ENCODE measurements at regions not wholly inside any gene's neighbourhood (a gene's known extent, or its start where the extent isn't known, plus 50 kb on each side); places are given as distances from the start of the nearest gene placed in this dataset.

DNA sequence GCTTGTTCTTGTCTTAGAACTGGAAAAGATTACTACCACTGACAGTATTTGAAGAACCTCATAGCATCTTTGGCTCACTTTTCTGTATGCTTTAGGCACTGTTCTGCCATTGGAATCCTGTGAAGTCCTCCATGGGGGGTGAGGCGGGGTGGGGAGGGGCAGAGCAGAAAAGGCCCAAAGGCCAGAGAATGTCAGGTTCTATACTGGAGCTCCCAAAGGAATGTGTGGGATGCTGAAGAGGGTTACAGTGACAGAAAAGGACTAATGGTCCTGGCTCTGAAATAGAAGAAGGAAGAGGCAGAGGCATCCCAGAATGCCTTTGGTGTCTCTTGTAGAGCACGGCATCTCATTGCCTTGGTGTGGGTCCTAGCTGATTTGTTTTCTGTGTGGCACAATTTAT, 141.9 kb downstream of the HAUS1 start:
- no TSS peak for BruUV-seq (replicated peaks)
- H3K79me2 ChIP-seq (ENCODE audit: control insufficient read depth, insufficient read depth, low read length), result peaks cover 9% of the 10 kb centered on the region
- POLR2A ChIA-PET, result interaction anchor here (0.6 kb wide), 1 partner anchor 71 kb away, joined by 4 read pairs; no protein-coding TSS in a partner anchor

DNA sequence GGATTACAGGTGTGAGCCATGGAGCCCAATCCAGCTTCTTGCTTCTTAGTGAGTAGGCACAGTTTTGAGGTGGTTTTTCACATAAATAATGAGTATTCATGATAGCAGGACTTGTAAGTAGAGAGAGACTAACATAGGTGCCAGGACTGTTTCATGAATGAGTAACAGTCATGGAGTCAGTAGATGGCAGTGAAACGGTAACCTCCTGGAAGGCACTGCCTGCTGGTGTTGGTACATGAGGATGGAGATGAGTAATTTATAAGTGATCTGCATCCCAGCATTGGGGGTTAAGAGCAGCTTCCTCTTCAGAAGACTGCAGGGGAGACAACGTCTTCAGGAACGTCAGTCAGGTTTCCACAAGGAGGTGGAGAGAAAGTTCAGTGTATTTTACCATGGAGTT, 143.8 kb downstream of the HAUS1 start:
- TF ChIP-seq, protein P1, sequence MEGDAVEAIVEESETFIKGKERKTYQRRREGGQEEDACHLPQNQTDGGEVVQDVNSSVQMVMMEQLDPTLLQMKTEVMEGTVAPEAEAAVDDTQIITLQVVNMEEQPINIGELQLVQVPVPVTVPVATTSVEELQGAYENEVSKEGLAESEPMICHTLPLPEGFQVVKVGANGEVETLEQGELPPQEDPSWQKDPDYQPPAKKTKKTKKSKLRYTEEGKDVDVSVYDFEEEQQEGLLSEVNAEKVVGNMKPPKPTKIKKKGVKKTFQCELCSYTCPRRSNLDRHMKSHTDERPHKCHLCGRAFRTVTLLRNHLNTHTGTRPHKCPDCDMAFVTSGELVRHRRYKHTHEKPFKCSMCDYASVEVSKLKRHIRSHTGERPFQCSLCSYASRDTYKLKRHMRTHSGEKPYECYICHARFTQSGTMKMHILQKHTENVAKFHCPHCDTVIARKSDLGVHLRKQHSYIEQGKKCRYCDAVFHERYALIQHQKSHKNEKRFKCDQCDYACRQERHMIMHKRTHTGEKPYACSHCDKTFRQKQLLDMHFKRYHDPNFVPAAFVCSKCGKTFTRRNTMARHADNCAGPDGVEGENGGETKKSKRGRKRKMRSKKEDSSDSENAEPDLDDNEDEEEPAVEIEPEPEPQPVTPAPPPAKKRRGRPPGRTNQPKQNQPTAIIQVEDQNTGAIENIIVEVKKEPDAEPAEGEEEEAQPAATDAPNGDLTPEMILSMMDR (IDR thresholded peaks at IDR 0.05; ENCODE audit: extremely low read depth in 1 of 2, insufficient read depth in 1 of 2, low read depth in 1 of 2, low read length in 2 of 2), result no peak
- TF ChIP-seq, protein P2, sequence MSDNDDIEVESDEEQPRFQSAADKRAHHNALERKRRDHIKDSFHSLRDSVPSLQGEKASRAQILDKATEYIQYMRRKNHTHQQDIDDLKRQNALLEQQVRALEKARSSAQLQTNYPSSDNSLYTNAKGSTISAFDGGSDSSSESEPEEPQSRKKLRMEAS (IDR thresholded peaks at IDR 0.05; ENCODE audit: insufficient read depth, insufficient read length), result no peak
- TF ChIP-seq GATA2 (IDR thresholded peaks at IDR 0.05; ENCODE audit: insufficient read depth, insufficient read length, low read depth, low read length) (no peak), EZH2 (IDR thresholded peaks at IDR 0.05; ENCODE audit: borderline replicate concordance, low read depth, low read length, severe bottlenecking) (no peak), MYC (IDR thresholded peaks at IDR 0.05; ENCODE audit: low read depth, low read length) (no peak), POLR2AphosphoS5 (IDR thresholded peaks at IDR 0.05; ENCODE audit: insufficient read depth, low read depth, low read length) (no peak), POLR2A (IDR thresholded peaks at IDR 0.05; ENCODE audit: low read depth, low read length) (no peak), FOS (IDR thresholded peaks at IDR 0.05; ENCODE audit: borderline replicate concordance, insufficient read depth, low read length) (no peak), JUN (IDR thresholded peaks at IDR 0.05; ENCODE audit: borderline replicate concordance, insufficient read depth, insufficient read length, low read depth) (no peak)
- no peak overlapping the region for H3K9ac ChIP-seq (replicated peaks; ENCODE audit: extremely low read depth, insufficient read depth, low read length)
- DNase-seq (ENCODE audit: low read depth, low spot score), result no peak
- no peak overlapping the region for H3K27ac ChIP-seq (ENCODE audit: insufficient read depth, low read depth, low read length)
- H3K27me3 ChIP-seq (ENCODE audit: control insufficient read depth in 2 of 2, insufficient read depth in 2 of 2, low read length in 2 of 2), result no peaks in the 10 kb centered on the region
- BruUV-seq (replicated peaks), result no TSS peak
- H3K4me3 ChIP-seq (replicated peaks in 1 of 3; ENCODE audit: insufficient read depth in 1 of 3, low read depth in 1 of 3, low read length in 3 of 3), result no peak overlapping the region
- H3K9me3 ChIP-seq (replicated peaks; ENCODE audit: control insufficient read depth, insufficient read depth, low read length), result no peaks in the 10 kb centered on the region
- dilution Hi-C loops (cut with MboI; ENCODE audit: extremely low pct_ligation_motif_present, low sequenced_read_pairs), result no loop called here
- H2AFZ ChIP-seq (ENCODE audit: low read depth, low read length), result no peak overlapping the region
- no peaks in the 10 kb centered on the region for H4K20me1 ChIP-seq (replicated peaks; ENCODE audit: control insufficient read depth, extremely low read depth, insufficient read depth, low read length)
- ChIA-PET CTCF (no interaction called here), POLR2A (no interaction called here)
- no peak for FAIRE-seq
- no peaks in the 10 kb centered on the region for H3K9me1 ChIP-seq (replicated peaks; ENCODE audit: control insufficient read depth, extremely low read depth, insufficient read depth, low read length)
- intact Hi-C loops (cut with micrococcal nuclease), result no loop called here
- peaks cover 15% of the 10 kb centered on the region for H3K4me1 ChIP-seq (ENCODE audit: control insufficient read depth, extremely low read depth, insufficient read depth, low read length)
- H3K4me2 ChIP-seq (ENCODE audit: insufficient read depth, low read length), result no peak overlapping the region
- H3K36me3 ChIP-seq (ENCODE audit: control insufficient read depth in 2 of 2, extremely low read depth in 1 of 2, insufficient read depth in 2 of 2, low read length in 2 of 2), result no peaks in the 10 kb centered on the region
- H3K79me2 ChIP-seq (ENCODE audit: control insufficient read depth, insufficient read depth, low read length), result peaks cover 10% of the 10 kb centered on the region

More for the DNA sequence above, 141.9 kb downstream of the HAUS1 start:
- no peak for FAIRE-seq
- no peak overlapping the region for H3K4me2 ChIP-seq (ENCODE audit: insufficient read depth, low read length)
- no peaks in the 10 kb centered on the region for H3K9me3 ChIP-seq (replicated peaks; ENCODE audit: control insufficient read depth, insufficient read depth, low read length)
- H3K27ac ChIP-seq (ENCODE audit: insufficient read depth, low read depth, low read length), result no peak overlapping the region
- intact Hi-C loops (cut with micrococcal nuclease), result no loop called here
- H3K9me1 ChIP-seq (replicated peaks; ENCODE audit: control insufficient read depth, extremely low read depth, insufficient read depth, low read length), result no peaks in the 10 kb centered on the region
- H3K27me3 ChIP-seq (ENCODE audit: control insufficient read depth in 2 of 2, insufficient read depth in 2 of 2, low read length in 2 of 2), result no peaks in the 10 kb centered on the region
- no peaks in the 10 kb centered on the region for H3K36me3 ChIP-seq (ENCODE audit: control insufficient read depth in 2 of 2, extremely low read depth in 1 of 2, insufficient read depth in 2 of 2, low read length in 2 of 2)
- TF ChIP-seq POLR2A (IDR thresholded peaks at IDR 0.05; ENCODE audit: low read depth, low read length) (no peak), MYC (IDR thresholded peaks at IDR 0.05; ENCODE audit: low read depth, low read length) (no peak), POLR2AphosphoS5 (IDR thresholded peaks at IDR 0.05; ENCODE audit: insufficient read depth, low read depth, low read length) (no peak)
- TF ChIP-seq, protein P1 (IDR thresholded peaks at IDR 0.05; ENCODE audit: extremely low read depth in 1 of 2, insufficient read depth in 1 of 2, low read depth in 1 of 2, low read length in 2 of 2), result no peak
- dilution Hi-C loops (cut with MboI; ENCODE audit: extremely low pct_ligation_motif_present, low sequenced_read_pairs), result no loop called here
- H3K9ac ChIP-seq (replicated peaks; ENCODE audit: extremely low read depth, insufficient read depth, low read length), result no peak overlapping the region
- no peaks in the 10 kb centered on the region for H4K20me1 ChIP-seq (replicated peaks; ENCODE audit: control insufficient read depth, extremely low read depth, insufficient read depth, low read length)
- H2AFZ ChIP-seq (ENCODE audit: low read depth, low read length), result no peak overlapping the region
- DNase-seq (ENCODE audit: low read depth, low spot score), result no peak
- H3K4me3 ChIP-seq (replicated peaks in 1 of 3; ENCODE audit: insufficient read depth in 1 of 3, low read depth in 1 of 3, low read length in 3 of 3), result no peak overlapping the region
- CTCF ChIA-PET, result interaction anchor here (1.2 to 1.6 kb wide), 2 partner anchors 33 to 73 kb away, joined by 3 to 7 read pairs; a partner anchor contains a TSS
- peaks cover 15% of the 10 kb centered on the region for H3K4me1 ChIP-seq (ENCODE audit: control insufficient read depth, extremely low read depth, insufficient read depth, low read length)
